ENCODE measurements at regions not wholly inside any gene's neighbourhood (a gene's known extent, or its start where the extent isn't known, plus 50 kb on each side); places are given as distances from the start of the nearest gene placed in this dataset.
"Not testable (repeated sequence)": the region's sequence is repeated elsewhere in the genome, so short reads cannot be mapped to it uniquely, and the experiment has no call there.

DNA sequence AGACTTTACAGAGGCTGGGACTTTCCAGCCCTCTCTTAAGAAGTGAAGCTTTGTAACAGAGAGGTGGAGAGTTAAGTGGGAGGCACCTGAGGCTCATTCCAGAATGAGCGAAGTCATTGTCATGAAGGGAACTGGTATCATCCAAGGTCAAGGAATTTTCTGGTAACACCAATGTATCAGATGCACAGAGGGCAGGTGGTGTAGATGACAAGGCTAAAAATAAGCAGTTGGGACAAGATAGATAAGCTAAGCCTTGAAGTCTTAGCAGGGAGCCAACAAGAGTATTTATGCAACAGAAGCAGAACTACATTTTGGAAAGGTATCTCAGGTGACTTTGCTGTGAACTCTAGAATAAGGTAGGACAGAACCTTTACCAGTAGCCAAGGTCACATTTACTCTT lies 257.0 kb upstream of the AUTS2 start:
- DNase-seq = no peak

DNA sequence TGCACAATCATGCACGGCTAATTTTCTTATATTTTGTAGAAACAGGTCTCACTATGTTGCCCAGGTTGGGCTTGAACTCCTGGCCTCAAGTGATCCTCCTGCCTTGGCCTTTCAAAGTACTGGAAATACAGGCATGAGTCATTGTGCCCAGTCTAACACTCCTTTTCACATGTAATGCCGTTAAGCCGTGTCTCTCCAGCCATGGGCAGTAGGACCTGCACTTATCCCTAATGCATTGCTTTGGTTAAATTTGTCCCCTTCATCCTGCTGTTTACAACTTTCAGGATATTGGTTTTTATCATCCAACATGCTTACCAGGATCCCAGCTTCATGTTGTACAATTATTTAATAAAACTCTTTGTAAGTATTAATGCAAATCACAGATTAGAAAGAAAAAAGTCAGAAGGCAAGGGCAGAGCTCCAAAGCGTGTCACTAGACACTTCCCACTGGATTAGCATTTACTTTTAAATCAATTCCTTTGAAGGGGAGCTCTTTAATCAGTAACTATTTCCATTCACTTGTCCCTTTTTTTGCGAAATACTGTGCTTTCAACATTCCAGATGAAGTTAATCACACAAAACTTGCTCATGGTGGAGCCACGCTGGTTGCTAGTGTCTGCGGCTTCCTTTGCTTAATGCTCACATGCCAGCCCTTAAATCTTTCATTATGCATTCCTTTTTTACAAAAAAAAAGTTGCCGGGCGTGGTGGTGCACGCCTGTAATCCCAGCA lies 256.0 kb upstream of the AUTS2 start:
- DNase-seq = no peak

DNA sequence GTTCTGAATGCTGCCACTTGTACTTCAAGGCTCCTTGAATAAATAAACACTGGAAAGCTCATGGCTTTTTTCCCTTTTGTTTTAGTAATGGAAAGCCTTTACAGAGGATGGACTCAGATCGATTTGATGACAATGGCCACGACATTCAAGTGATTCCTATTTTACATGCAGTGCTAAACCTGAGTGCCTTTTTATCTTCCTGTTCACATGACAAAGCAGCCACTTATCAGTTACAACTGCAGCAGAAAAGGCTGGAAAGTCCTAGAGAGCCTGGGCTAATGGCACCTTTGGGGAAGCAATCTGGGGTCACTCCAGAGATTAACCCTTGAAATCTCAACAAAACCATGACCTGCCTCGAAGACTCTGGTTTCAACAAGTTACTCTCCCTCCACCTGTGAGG lies 249.0 kb upstream of the AUTS2 start:
- no peak for DNase-seq

DNA sequence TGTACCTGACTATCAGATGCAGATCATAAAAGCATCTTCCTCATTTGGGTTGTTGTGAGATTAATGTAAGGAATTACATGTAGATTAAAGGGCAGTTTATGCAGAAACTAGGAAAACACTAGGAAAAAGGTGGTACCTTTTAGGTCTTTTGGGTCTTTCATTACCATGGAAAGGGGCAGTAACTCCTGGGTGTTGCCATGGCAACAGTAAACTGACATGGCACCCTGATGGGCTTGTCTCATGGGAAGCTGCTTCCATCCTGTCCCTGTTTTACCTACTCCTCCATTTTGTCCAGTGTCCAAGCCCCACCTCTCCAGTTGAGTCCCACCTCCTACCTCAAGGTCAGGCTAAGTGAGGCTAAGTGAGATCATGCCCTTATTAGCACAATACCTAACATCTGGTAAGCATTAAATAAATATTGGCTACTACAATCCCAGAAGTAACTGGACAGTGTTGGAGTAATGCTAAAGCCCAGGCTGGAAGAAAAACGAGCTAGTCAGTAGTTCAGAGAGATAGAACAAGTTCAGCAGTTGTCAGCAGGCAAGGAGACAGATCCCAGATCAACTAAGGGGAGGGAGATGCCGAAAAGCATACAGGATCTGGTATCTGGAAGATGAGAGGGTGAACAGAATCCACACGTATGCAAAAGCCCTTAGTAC lies 240.0 kb upstream of the AUTS2 start:
- no peak for DNase-seq

DNA sequence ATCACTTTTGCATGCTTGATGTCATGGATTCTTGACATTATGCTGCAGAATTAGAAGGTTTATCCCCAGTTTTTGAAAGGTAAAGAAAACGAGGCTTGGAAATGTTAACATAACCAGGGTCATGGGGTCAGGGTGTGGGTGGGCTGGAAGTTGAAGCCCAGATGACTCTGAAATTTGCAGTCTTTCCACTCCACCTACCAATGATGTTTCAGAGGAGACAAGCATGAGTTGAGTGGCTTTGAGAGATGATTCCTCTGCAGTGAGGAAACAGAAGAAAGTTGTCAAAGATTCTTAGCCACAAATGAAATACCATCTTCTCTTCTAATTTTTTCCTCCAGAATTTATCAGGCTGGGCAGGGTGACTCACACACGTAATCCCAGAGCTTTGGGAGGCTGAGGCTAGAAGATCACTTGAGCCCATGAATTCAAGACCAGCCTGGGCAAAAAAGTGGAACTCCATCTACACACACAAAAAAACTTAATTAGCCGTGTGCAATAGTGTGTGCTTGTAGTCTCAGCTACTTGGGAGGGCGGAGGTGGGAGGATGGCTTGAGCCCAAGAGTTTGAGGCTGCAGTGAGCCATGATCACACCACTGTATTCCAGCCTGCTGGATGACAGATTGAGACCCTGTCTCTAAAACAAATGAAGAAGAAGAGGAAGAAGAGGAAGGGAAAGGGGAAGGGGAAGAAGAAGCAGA lies 239.1 kb upstream of the AUTS2 start:
- DNase-seq = no peak

DNA sequence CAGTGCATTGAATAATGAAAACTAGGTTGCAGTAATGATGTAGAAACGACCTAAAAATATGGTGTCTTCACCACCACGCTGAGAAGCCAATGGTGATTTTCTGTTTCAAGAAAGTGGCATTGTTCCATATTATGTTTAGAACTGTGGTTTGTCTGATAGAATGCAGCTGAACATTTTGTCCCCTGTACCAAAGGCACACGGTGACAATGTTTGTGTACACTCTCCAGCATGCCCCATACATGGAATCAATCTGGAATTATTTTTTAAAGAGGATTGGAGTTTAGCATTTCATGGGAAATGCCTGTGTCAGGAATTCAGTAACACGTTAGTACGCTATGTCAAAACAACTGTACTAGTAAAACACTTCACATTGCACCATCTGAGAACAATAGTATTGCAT lies 237.4 kb upstream of the AUTS2 start:
- no peak for DNase-seq

DNA sequence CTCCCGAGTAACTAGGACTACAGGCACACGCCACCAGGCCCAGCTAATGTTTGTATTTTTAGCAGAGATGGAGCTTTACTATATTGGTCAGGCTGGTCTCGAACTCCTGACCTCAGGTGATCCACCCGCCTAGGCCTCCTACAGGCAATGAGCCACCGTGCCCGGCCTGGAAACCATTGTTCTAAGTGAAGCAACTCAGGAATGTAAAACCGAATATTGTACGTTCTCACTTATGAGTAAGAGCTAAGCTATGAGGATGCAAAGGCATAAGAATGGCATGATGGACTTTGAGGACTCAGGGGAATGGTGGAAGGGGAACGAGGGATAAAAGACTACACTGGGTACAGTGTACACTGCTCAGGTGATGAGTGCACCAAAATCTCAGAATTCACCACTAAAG lies 235.1 kb upstream of the AUTS2 start:
- DNase-seq = no peak

DNA sequence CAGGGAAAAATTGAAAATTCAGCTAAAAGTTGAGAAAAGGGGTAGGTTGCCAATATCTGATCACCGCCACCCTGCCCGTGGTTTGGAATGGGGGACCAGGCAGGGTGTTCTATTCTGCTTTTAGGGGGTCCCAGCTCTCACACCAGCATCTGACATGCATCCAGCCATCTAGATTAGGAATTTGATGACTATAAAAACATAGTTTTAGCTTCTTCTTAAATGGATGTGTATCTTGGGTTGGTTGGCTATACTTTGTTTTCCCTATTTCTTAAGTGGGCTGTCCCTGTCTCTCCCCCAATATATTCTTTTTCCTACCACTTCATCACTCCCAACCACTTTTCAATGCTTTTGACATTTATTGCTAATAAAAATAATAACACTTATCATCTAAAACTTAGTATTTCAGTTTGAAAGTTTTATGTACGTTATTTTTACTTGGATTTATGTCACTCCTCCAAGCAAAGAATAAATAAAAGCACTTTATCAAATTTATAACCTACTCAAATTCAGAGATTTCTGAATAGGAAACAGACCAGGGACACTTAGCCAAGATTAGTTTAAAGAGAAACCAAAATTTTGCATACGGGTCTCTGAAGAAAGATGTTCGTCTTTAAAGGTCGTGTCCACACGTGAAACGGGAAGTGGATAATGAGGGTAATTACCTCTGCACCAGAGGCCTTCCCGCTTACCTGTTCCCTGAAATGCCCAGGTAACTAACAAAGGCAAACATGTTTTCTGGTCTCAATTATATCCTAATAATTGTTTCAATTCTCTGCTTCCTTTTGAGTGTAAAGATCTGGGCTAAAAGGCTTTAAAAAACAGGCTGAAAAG lies 233.2 kb upstream of the AUTS2 start:
- no peak for DNase-seq

DNA sequence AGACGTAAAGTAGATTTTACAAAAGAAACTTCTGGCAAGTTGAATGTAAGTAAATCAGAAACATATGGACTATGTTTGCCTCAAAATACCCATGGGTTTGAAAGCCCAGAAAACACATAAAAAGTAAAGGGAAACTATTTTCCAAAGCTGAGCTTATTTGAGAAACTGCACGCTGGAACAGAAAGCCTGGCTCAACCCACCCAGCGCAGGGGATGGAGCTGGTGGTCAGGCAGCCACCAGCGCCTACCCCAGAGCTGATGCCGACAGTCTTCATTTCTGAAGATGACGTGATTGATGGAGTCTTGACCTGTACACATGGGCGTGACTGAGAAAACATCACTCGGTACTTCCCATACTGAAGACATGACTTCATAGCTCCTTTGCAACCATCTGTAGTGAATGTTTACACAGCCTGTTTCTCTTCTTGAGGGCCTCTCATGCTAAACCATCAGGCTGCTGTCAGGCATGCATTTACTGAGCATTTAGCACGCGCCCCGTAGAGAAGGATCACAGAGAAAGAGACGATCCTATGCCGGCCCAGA lies 232.6 kb upstream of the AUTS2 start:
- no peak for DNase-seq

DNA sequence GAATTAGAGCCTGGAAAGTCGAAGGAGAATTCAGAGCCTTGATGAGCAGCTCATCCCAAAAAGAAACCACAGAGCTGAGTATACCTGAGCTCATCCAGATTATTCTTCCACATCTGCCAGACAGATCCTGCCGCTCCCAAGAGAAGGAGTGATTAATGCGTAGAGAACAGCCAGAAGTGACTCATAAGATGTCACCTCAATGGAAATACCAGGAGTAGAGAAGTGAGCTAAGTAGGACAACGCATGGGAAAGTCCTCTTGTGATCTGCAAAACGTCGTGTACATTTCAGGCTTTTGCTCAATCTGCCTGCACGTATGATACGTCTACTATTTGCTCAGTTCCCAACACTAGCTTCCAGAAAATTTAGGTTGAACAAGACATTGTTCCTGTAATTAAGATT lies 230.5 kb upstream of the AUTS2 start:
- no peak for DNase-seq

DNA sequence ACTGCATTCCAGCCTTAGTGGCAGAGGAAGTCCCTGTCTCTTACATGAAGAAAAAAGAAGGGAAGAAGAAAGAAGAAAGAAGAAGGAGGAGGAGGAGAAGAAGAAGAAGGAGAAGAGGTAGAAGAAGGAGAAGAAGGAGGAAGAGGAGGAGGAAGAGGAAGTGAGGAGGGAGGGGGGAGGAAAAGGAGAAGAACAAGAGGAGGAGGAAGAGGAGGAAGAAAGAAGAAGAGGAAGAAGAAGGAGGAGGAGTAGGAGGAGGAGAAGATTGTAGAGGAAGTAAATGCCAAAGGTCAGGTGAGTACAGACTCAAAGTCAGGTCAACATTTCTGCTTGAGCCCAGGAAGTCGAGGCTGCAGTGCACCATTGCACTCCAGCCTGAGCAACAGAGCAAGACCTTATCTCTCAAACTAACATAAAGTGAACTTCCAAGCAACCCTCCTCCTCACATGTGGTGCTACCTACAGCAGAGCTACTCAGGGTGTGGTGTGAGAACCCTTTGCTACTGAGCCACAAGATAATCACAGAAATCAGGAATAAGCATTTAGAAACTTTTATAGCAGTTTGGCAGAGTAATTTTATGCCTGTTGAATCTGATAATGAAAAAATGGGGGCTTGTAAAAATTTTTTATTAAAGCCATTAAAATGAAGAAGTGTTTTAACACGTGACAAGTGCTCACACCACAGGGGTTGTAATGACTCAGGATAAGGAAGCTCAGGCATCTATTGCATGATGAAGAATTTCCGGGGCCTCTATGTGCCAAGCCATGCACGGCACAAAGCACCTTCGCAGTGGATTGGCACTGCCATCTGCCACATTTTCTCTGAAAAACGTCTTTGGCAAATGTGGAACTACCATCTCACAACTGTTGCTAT lies 224.9 kb upstream of the AUTS2 start:
- peak in 5 of 56 donors; percentile 1 to 2 (median 1) for DNase-seq

DNA sequence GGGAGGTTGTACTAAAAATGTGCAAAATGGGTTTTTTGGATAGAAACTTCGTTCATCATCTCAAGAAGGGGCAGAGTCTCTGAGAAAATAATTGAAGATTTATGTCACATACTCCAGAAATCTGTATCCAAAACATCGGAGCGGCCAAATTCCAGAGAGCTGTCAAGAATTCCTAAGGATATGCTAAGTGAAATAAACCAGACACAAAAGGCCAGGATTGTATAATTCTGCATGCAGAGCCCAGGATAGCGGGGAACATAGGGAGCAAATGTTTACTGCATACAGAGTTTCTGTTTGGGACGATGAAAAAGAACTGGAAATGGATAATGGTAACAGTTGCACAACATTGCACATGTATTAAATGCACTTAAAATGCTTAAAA lies 224.2 kb upstream of the AUTS2 start:
- DNase-seq = no peak

DNA sequence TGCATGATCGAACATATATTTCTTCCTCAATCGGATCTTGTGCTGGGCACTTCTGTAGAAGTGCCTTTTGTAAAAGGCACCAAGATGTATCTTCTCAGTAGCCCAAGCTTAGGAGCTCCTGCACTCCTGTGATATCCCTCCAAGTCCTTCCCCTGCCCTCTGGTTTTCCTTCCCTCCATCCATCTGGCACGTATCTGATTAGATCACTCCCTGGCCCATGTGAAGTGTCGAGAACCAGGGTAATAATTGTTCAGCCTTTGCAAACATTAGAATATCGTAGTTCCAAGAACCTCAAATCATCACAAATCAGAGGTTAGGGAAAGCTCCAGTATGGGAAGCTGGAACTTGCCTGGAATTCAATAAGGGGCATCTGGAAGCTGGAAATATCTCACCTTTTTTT lies 221.1 kb upstream of the AUTS2 start:
- no peak for DNase-seq

DNA sequence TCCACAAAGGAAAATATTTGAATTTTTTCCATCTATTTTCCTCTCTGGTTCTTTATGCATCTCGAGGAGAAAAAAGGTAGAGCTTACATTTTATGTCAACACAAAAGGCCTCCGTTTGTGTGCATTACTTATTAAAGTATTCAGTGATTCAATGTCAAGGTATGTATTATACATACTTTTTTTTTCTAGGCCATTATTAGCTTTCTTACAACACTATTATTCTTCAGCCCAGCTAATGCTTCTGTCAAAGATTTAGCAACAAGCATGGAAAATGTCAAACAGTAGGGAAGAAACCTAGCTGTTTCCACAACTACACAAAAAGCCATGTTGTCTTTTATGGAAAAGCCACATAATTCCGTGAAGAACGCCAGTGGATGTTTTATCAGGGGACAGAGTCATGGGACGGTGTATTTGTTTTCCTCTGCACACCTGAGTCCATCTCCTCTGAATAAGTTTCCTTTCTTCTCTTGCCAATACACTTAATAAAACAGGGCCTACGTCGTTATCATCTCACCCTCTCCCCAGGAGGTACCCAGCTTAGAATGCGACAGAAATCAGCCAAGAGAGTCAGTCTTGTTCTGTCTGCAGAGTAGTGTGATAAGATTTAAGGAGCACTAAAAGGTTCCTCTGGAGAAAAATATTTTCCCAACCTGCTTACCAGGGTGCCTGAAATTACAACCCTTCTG lies 209.7 kb upstream of the AUTS2 start:
- no peak for DNase-seq

DNA sequence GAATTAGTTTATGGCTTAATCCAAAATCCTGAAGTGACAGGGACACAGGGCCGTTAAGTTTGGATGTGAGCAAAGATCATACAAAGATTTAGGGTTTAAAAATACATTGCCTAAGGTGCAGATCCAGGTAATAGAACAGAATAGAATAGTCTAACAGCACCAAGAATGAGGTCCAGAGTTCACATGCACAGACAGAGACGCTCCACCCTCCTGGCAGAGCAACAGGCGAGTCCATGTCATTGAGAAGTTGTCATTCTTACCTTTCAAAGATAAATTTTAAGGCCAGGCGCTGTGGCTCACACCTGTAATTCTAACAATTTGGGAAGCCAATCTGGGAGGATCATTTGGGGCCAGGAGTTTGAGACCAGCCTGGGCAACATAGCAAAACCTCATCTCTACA lies 209.1 kb upstream of the AUTS2 start:
- no peak for DNase-seq

DNA sequence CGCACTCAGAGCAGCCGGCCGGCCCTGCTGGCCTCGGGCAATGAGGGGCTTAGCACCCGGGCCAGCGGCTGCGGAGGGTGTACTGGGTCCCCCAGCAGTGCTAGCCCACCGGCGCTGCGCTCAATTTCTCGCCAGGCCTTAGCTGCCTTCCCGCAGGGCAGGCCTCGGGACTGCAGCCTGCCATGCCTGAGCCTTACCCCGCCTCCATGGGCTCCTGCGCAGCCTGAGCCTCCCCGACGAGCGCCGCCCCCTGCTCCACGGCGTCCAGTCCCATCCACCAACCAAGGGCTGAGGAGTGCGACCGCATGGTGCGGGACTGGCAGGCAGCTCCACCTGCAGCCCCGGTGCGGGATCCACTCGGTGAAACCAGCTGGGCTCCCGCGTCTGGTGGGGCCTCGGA lies 204.4 kb upstream of the AUTS2 start:
- DNase-seq = not testable (repeated sequence)

DNA sequence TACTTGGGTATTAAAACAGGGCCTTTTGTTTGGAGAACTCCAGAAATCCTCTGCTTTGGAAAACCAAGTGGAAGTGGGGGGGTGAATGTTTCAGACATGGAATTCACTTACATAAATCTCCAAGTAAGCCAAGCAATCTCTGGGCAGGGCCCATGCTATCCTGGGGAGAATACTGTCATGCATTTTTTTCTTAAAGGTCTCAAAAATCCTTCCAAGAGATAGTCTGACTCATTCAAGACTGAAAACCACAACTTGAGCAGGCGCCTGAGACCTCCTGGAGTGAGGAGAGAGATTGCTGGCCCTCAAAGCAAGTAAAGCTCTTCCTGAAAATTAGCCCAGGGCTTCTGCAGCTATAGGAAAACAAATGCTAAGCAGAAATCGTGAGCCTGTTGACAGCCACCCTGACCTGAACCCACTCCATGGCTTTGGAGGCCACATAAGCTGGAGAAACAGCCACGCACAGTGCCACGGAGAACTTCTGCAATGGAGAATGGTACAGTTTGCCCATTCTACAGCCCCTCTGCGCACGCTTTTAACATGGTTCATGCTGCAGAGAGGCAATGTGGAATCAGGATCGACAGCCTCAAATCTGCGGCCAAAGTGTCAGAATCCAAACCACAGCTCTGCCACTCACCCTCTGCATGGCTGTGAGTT lies 203.1 kb upstream of the AUTS2 start:
- no peak for DNase-seq

DNA sequence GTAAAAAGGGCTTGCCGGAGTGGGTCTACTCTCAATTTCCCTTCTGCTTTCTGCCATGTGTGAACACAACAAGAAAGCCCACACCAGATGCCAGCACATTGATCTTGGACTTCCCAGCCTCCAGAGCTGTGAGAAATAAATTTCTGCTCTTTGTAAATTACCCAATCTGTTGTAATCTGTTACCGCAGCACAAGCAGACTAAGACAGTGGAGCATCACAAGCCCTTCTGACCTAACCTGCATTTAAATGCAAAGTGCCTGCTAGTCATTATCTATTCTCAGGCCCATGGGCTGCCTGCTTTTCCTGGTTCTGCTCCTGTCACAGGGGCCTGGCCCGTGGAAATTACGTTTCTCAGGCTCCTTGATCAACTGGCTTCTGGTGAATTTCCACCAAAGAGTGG lies 199.3 kb upstream of the AUTS2 start:
- DNase-seq = peak in 3 of 56 donors; percentile 6 to 24 (median 21)

DNA sequence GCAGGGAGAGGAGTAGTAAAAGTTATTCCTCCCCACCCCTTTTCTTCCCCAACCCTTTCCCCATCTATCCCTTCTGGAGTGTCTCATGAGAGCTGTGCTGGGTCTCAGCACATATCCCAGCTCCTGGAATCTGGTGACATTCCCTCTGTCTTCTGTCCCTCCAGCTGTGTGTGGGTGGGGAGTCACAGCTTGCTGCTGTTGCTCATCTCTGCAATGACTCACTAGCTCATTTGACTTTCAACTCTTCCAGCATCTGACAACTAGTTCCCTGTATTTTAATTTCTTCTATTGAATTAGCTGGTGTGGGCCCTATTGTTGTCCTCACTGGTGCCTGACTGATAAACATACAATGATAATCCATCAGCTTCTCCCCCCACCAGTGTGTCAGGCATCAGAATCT lies 198.9 kb upstream of the AUTS2 start:
- DNase-seq = peak in 48 of 56 donors; percentile 5 to 79 (median 38)

Measured in amygdala (tissue), 56 donors.